Thoracic aorta (tissue), 2 donors: ENCODE measurements at regions not wholly inside any gene's neighbourhood (a gene's known extent, or its start where the extent isn't known, plus 50 kb on each side); places are given as distances from the start of the nearest gene placed in this dataset.

ENCODE experiments used
- ATAC-seq: fragments of 150-250 bp; one replicate; pipeline ENCODE4 v1.8.0; 2017; ENCODE audit warnings: low read depth; ENCODE audit not compliant: insufficient number of reproducible peaks, low FRiP score
- DNase-seq: peaks from one replicate; pipeline ENCODE4 v3.0.0-alpha.2; 2020; ENCODE audit warnings: low spot score
- H3K27ac ChIP-seq, 2 donors: fragments of 200-600 bp; sonication (generic); 1 replicate in 1 of 2; 2 replicates in 1 of 2; pipeline ENCODE4 v1.5.1; 2016; ENCODE audit warnings: mild to moderate bottlenecking in 2 of 2, moderate library complexity in 2 of 2
- H3K27me3 ChIP-seq: fragments of 200-600 bp; sonication (generic); replicated peaks from 2 replicates; pipeline ENCODE4 v1.6.0; 2016; ENCODE audit warnings: mild to moderate bottlenecking; ENCODE audit not compliant: insufficient read depth
- H3K36me3 ChIP-seq: fragments of 200-600 bp; sonication (generic); one replicate; pipeline ENCODE4 v1.5.1; 2016
- H3K4me1 ChIP-seq, 2 donors: fragments of 200-600 bp; sonication (generic); 1 replicate in 1 of 2; 2 replicates in 1 of 2; pipeline versions ENCODE4 v1.5.1 to v1.6.0; 2016; ENCODE audit warnings: low read depth in 2 of 2, mild to moderate bottlenecking in 1 of 2; ENCODE audit not compliant: control insufficient read depth in 1 of 2
- H3K4me3 ChIP-seq: fragments of 200-600 bp; sonication (generic); 2 replicates; pipeline ENCODE4 v1.5.1; 2016; ENCODE audit warnings: mild to moderate bottlenecking
- H3K9me3 ChIP-seq: fragments of 200-600 bp; sonication (generic); 2 replicates; pipeline ENCODE4 v1.5.1; 2016
- CTCF ChIP-seq: fragments of 200-600 bp; sonication (generic); IDR thresholded peaks from one replicate; pipeline ENCODE4 v1.5.1; 2019; ENCODE audit warnings: antibody characterized with exemption

GRCh38 chr5:86841000-86841644, 223.4 kb downstream of the COX7C start:
- Histone ChIP-seq H3K36me3 (no peaks in the 10 kb centered on the region), H3K4me1 (no peaks in the 10 kb centered on the region), H3K27me3 (no peaks in the 10 kb centered on the region), H3K27ac (no peak overlapping the region), H3K4me3 (no peak overlapping the region), H3K9me3 (no peaks in the 10 kb centered on the region)
- no peak for DNase-seq
- no peak for ATAC-seq
- no peak for TF ChIP-seq CTCF

GRCh38 chr5:86858442-86858841, 240.7 kb downstream of the COX7C start:
- H3K27ac ChIP-seq: no peak overlapping the region
- H3K27me3 ChIP-seq: no peaks in the 10 kb centered on the region
- no peak for DNase-seq
- ATAC-seq: no peak
- H3K4me3 ChIP-seq: no peak overlapping the region
- no peaks in the 10 kb centered on the region for H3K36me3 ChIP-seq
- no peaks in the 10 kb centered on the region for H3K9me3 ChIP-seq
- TF ChIP-seq CTCF: no peak
- H3K4me1 ChIP-seq: no peaks in the 10 kb centered on the region

- H3K4me1 ChIP-seq: no peaks in the 10 kb centered on the region
- no peak for TF ChIP-seq CTCF
- DNase-seq: no peak
- H3K9me3 ChIP-seq: no peaks in the 10 kb centered on the region
- ATAC-seq: no peak
- H3K27me3 ChIP-seq: no peaks in the 10 kb centered on the region
- no peak overlapping the region for H3K4me3 ChIP-seq
- no peak overlapping the region for H3K27ac ChIP-seq
- no peaks in the 10 kb centered on the region for H3K36me3 ChIP-seq
Measured at GRCh38 chr5:86861512-86861911, 243.8 kb downstream of the COX7C start.

- ATAC-seq: no peak
- no peak for DNase-seq
- no peaks in the 10 kb centered on the region for H3K9me3 ChIP-seq
- no peak overlapping the region for H3K4me3 ChIP-seq
- no peaks in the 10 kb centered on the region for H3K4me1 ChIP-seq
- no peak for TF ChIP-seq CTCF
- no peaks in the 10 kb centered on the region for H3K27me3 ChIP-seq
- H3K36me3 ChIP-seq: no peaks in the 10 kb centered on the region
- no peak overlapping the region for H3K27ac ChIP-seq
Measured at GRCh38 chr5:86862093-86862492, 244.4 kb downstream of the COX7C start.

GRCh38 chr5:86864051-86864450, 246.3 kb downstream of the COX7C start:
- H3K27me3 ChIP-seq: no peaks in the 10 kb centered on the region
- DNase-seq (no peak), ATAC-seq (no peak)
- H3K4me3 ChIP-seq: no peak overlapping the region
- TF ChIP-seq CTCF: no peak
- H3K9me3 ChIP-seq: no peaks in the 10 kb centered on the region
- no peak overlapping the region for H3K27ac ChIP-seq
- no peaks in the 10 kb centered on the region for H3K36me3 ChIP-seq
- H3K4me1 ChIP-seq: no peaks in the 10 kb centered on the region
